Superior temporal gyrus (tissue), 1 donor: ENCODE measurements at regions not wholly inside any gene's neighbourhood (a gene's known extent, or its start where the extent isn't known, plus 50 kb on each side); places are given as distances from the start of the nearest gene placed in this dataset.
"Not testable (repeated sequence)": the region's sequence is repeated elsewhere in the genome, so short reads cannot be mapped to it uniquely, and the experiment has no call there.

ENCODE experiments used
- DNase-seq: peaks from one replicate; pipeline ENCODE4 v3.0.0-alpha.2; 2016; ENCODE audit errors: extremely low spot score

DNA sequence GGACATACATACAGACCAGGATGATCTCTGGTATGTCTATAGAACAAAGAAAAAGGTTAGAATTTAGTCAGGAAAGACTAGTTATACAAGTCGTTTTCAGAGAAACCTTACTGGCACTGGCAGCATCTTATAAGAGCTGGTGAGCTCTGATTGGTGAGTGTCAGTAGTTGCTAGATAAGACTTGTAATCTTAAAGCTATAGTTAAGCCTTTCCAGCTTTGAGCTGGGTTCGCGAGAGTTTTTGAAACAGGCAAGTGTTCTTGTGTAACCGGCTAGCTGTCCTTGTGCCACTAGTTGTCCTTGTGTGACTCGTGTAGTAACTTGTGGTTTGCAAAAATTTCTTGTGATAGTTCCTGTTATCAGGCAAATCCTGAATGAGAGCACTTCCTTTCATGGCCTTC is 740.9 kb downstream of the GALC start:
- no peak for DNase-seq

GRCh38 chr14:87251011-87251410 is 742.0 kb downstream of the GALC start:
- no peak for DNase-seq

DNA sequence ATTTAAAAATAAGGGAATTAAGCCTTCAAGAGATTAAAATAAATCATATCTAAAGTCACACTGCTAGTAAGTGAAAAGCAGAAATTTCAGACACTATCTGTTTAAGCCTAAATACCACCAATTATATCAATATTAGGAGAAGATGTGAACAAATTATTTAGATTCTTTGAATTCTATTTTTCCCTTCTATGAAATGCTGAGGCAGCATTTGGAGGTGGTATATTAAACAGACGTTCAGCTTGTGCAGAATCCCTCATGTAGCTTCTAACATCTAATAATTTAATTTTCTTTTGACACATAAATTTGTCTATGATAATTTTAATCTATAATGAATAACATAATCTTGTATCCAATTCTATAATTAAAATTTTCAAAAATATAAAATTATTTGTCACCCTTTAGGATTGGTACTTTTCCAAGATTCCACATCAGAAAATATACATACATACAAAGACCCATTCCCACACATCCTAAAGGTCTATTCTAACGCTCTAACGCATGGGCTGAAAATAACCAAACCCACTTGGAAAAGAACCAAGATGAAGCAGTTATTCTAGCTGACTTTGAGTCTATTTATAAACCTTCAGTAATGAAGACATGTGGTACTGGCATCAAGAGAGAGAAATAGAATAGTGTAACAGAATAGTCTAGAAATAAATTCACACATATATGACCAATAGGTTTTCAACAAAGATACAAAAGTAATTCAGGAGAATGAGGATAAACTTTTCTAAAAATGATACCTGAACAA is 751.8 kb downstream of the GALC start:
- DNase-seq, result no peak

DNA sequence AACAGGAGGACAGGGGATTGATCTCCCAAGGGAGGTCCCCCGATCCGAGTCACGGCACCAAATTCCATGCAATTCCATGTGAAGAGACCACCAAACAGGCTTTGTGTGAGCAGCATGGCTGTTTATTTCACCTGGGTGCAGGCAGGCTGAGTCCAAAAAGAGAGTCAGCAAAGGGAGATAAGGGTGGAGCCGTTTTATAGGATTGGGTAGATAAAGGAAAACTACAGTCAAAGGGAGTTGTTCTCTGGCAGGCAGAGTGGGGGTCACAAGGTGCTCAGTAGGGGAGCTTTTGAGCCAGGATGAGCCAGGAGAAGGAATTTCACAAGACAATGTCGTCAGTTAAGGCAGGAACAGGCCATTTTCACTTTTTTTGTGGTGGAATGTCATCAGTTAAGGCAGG is 752.7 kb downstream of the GALC start:
- DNase-seq, result not testable (repeated sequence)

GRCh38 chr14:87233806-87234384 is 759.1 kb downstream of the GALC start:
- DNase-seq, result no peak

- no peak for DNase-seq
Observed at GRCh38 chr14:87233266-87233665, 759.7 kb downstream of the GALC start.

- no peak for DNase-seq
Observed at GRCh38 chr14:87231336-87232026, 761.5 kb downstream of the GALC start.

- no peak for DNase-seq
Observed at GRCh38 chr14:87230726-87231125, 762.3 kb downstream of the GALC start.

DNA sequence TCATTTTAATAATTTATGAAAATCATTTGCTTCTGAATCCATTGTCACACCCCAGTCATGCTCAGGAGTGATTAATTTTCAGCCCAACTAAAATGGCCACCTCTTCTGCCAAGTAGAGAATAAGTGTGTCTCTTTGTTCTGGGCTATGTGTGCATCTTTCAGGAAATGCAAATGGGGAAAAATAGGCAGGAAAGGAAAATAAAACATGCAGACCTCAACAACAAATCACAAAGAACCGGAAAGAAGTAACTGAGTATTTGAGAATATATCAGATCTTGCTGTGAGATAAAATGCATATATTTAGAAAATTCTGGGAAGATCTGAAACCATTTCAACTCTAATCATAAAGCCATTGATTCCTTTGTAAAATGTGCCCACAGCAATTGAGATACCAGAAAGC is 763.9 kb downstream of the GALC start:
- DNase-seq, result no peak

GRCh38 chr14:87217023-87217422 is 776.0 kb downstream of the GALC start:
- no peak for DNase-seq

DNA sequence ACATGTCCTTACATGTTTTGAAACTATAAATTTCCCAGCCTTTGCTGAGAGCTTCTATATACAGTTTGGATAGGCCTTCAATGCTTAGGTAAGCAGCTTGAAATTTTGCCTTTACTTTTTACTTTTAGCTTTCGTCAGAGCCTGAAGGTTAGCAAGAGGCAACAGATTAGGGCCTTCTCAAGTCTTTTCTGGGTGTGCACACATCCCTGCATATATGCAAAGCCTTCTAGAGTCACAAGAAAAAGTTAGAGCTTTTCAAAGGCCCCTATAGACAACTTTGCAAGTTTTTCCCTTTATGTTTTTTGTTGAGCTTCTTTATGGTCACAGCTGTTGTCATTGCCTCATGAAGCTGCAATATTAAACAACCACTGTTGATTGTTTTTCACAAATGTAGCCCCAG is 778.4 kb downstream of the GALC start:
- no peak for DNase-seq

DNA sequence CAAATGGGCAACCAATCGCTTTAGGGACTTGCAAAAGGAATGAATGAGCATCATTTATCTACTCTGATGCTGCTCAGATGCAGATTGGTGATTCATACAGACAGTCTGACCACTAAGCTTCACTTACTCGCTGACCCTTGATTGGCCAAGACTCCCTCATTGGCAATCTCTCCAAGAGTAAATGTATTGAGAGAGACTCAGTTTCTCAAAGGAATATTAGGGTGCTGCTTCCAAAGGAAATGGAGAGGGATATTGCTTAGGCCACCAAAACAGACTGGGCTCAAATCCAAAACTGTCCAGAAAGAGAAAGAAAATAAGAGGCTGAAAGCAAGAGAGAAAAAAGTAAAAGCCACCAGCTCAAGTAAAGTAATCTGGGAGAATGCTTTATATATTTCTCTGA is 785.2 kb downstream of the GALC start:
- no peak for DNase-seq

DNA sequence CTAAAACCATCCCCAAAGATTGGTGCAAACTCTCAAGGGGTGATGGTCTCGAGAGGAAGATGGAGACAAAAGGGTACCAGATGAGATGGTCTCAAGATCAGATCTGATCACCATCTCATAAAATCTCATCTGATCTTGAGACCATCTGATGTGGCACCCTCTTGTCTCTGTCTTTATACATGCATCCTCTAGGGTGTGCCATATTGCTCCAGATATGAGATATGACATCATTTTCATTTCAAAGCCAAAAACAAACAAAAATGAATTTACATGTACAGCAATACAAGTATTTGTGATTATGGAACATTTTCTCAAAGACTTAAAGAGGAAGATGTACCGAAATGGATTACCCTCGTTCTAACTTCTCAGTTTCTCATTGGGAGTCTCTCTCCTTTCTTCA is 787.2 kb downstream of the GALC start:
- DNase-seq, result no peak

DNA sequence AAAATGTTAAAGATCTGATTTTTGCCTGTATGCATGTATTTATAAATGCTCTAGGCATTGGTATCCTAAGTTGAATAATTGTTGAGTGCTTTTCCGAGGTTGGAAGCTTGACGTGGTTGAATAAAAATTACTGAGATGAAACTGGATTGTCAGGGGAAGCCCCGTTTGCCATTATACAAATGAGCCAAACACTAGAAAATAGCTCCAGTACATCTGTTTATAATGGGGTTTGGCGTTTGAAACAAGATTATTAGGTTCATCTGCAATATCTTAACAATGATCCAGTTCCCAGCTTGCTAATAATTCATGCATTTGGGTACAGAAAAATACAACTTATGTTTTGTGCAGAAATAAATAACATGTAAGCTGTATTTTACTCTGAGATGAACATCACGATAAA is 789.6 kb downstream of the GALC start:
- no peak for DNase-seq

DNA sequence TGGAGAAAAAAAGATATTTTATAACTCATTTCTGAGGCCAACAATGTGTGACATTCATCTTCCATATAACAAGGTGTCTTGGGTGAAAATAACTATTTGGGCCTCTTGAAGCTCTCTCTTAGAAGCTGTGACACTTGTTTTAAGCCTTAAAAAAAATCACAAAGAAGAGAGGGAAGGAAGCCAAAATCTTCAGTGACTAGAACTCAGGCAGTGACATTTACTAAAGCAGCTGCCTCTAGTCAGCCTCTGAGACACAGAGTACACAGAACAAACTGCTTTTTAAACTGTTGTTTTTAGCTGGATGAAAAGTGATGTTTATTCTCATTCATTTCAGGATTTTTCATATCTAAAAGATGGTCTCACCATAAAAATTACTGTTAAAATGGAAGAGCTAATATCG is 793.6 kb downstream of the GALC start:
- peak; percentile 50 for DNase-seq

DNA sequence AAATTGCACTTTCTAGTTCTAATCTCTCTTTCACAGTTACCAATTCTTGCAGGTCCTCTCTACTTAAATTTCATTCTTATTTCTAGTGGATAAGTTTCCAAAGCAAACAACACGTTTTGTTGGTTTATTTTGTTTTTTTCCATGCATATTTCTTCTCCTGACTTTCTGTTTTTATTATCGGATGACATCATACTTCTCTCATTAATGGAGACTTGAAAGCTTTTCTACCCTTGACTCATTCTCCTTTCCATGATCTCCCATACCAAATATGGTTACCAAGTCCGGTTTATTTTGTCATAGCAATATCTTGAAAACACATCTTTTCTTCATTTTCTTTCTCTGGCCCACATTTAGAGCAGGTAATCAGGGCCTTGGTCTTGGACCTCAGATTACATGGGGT is 796.5 kb downstream of the GALC start:
- DNase-seq, result no peak

DNA sequence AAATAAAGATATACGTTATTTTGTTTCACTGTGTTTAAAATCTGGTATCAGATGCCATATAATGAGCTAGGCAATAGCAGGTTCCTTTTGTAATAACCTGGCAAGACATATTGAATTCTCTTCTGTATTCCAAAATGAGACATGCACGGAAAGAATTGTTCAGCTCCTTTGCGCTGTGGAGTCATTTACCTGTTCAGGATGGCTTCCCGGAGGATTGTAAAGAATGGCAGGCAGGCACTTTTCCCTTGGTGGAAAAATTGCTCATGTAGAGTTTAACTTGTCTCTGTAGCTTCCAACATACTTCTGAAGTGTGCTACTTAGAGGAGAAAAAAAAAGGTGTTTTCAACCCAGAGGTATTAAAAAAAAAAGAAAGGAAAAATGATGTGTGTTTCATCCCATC is 805.2 kb downstream of the GALC start:
- DNase-seq, result no peak

GRCh38 chr14:87186737-87187136 is 806.2 kb downstream of the GALC start:
- DNase-seq, result no peak

GRCh38 chr14:87185961-87186560 is 806.9 kb downstream of the GALC start:
- no peak for DNase-seq

GRCh38 chr14:87184180-87184579 is 808.8 kb downstream of the GALC start:
- no peak for DNase-seq

GRCh38 chr14:87181288-87181687 is 811.7 kb downstream of the GALC start:
- DNase-seq, result no peak

GRCh38 chr14:87179936-87180335 is 813.0 kb downstream of the GALC start:
- DNase-seq, result no peak

DNA sequence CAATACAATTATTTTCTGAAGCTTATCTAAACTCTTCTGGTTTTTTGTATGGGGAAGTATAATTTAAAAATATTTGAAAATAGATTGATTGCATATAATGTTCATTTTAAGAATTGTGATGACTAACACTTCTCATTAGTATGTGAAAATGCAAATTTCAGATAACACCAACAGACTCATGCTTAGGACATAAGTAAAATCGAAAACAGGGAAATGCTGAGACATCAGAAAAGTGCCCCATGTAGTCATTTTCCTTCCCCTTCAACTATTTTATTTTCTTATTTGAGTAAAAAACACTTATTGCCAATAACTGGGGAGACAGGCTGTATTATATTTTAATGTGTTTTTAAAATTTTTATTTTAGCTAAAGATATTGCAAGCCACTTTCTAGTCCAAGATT is 814.7 kb downstream of the GALC start:
- no peak for DNase-seq
